Renal cortical epithelial cell (primary cell): ENCODE measurements at regions not wholly inside any gene's neighbourhood (a gene's known extent, or its start where the extent isn't known, plus 50 kb on each side); places are given as distances from the start of the nearest gene placed in this dataset.
A peak's percentile ranks its signal among the peaks of the same experiment; 100 is the strongest.

Experiments used
- DNase-seq: peaks from one replicate; pipeline ENCODE4 v3.0.0-alpha.2; 2011; ENCODE audit warnings: low read depth

DNA sequence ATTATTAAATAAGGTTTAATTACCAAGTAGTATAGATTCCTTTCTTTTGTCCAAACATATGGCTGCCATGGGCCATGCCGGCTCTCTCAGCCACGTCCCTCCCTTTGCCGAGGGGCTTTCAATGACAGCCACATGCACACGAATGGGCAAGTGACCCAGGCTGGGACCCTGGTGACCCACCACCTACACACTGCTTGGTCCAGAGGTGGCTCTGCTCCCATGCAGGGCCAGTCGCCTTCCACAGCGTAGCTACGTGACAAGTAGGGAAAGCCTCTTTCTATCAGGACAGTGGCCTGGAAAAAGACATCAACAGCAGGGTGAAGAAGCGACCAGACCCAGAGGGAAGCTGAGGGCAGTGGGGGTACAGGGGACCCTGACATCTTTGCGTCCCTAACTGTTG is 152.8 kb upstream of the CST7 start:
- no peak for DNase-seq

DNA sequence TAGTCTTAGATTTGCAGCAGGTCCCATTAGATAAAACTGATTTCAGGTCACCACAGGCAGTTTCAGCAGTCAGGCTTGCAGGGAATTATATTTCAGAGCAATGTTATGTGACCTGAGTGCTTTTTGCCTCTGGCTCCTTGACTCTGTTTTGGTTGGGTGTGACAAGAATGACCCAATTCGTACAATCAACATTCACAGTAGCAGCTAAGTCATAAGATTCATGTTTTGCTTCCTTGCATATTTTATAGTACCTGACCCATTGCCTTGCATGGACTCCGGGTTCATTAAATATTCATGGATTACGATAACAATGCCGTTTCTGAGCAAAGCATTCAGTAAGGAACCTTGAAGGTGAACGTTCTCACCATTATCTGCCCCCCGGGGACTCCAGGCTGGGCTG is 152.0 kb upstream of the CST7 start:
- DNase-seq = peak; percentile 79

DNA sequence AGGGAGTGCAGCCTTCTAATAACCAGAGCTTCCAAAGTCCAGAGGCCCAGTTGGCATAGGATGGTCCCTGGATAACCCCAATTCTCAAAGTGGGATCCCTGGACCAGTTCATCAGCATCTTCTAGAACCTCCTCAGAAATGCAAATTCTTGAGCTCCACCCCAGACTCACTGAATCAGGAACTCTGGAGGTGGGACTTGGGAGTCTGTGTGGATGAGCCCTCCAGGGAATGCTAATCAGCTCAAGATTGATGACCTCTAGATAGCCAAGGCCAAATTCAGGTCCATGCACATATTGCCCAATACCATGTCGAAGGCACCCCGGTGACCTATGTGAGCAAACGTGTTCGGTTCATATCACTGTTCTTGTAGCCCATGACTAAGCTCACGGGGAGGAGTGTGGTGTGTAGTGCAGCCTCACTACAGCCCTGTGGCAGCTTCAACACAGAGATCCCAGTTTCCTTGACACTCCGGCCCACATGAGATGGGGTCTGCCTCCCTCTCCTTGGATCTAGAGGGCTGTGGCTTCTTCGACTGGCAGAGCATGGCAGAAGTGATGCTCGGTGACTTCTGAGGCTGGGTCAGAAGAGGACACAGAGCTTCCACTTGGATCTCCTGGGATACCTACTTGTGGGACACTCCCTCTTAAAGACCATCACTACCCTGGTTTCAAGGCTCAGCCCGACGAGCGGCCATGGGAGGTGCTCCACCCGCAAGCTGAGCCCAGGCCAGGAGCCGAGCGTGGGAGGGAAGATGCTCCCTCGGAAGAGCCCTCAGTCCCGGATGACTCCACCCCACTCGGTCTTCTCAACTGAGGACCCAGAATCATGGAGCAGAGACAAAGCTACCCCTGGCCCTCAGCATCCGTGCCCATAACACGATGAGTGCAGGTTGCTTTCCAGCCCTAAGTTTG is 151.1 kb upstream of the CST7 start:
- DNase-seq = no peak

DNA sequence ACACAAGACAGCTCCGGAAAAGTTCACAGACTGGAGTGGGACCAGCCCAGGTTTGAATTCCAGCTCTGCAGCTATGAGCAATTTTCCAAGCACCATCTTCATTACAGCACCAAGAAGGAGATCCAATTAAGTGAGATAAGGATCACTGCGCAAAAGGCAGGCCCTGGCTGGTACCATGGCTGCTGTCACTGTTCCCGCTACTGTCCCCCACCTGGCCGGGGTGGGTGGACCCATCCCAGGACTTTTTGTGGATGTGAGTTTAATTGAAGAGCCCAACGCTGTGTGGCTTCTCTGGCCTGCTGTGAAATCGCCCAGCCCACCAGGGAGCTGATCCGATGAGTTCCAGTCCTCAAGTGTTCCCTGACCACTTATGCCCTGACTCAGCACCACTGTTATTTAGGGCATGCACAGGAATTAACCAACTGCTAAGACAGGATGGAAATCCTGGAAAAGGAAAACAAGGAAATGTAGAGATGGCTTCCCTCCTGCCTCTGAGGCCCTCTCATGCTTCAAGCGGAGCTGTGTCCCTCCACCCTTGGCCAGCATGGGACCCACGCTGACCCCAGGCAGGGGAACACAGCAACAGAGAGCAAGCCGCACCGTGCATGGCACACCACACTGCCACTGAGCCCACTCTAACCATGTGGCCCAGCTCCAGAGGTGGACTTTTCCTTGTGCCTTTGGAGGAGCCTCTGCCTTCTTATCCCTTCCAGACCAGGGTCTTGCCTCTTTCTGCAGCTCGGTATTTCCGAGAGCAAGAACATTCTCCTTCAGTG is 150.0 kb upstream of the CST7 start:
- DNase-seq = peak; percentile 60

DNA sequence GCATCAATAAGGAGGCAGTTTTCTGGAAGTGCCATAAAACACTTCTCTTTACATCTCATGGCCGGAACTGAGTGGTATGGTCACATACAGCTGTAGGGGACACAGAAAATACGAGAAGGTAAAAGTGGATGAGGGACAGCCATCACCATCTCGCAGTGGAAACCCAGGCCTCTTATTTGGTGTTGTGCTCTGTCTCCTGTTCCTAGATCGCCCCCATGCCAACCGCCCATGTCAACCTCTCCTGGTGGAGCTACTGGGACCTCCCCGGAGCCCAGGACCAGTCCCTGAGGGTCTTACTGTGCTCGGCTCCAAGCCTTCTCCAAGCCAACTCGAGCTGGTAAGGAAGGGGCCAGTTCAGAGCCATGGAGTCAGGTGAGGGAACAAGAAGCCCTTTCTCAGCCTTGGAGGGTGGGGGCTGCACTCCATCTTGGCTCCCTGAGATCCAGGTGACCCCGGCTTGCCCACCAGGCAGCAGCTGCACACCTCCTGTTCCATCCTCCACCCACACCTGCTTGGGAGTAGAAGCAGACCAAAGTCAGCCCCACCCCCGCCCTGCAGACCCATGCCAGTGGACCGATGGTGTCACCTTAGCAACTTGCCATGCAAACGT is 149.0 kb upstream of the CST7 start:
- no peak for DNase-seq

DNA sequence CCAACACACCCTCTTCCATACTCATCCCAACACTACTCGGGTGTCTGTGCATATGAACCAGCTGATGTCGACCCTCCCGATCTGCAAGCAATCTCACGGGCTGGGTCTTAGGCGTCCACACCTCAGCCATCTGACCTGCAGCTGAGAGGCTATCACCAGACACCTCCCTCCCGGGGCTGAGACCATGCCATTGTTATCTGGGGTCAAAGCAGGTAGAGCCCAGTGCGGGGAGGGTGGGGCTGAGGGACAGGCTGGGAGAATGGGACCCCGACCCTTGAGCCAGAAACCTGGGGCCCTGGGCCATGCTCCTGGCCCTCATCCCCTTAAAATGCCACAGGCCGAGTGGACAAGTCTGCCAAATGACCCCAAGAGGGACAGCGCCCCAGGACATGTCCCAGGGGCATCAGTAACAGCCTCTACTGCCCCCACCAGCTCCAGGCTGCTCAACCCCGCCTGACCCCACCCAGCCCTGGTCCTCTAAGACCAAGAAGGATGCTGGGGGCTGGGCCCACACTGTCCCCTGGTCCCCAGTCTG is 146.7 kb upstream of the CST7 start:
- no peak for DNase-seq

DNA sequence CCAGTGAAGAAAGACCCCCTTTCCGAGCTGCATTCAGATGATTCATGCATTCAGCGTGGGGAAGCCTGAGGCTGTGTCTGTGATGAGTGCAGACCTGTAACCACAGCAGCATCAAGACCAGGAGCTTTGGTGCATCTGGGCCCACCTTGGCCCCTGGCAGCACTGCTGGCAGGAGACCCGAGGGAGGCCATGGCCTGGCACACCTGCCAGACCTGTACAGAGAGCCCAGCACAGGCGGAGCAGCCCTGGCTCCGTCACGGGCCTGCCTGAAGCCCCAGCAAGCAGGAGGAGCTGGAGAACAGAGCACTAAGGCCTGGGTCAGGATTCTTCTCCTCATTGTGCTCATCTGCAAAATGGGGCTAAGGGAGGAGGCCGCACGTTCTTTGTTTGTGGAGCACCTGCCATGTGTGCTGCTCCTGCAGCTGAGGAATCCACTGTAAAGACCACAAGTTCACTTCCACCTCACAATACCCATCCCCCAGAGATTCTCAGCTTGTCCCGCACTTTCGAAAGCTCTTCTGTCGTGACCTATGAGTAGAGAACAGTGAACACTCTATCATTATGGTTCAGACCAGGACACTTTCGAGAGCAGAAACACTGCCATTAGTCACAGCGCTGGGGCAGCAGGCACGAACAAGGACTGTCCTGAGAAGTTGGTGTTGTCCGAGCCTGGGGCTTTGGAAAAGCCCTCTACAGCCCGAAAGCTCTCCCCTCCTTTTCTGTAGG is 144.4 kb upstream of the CST7 start:
- no peak for DNase-seq

DNA sequence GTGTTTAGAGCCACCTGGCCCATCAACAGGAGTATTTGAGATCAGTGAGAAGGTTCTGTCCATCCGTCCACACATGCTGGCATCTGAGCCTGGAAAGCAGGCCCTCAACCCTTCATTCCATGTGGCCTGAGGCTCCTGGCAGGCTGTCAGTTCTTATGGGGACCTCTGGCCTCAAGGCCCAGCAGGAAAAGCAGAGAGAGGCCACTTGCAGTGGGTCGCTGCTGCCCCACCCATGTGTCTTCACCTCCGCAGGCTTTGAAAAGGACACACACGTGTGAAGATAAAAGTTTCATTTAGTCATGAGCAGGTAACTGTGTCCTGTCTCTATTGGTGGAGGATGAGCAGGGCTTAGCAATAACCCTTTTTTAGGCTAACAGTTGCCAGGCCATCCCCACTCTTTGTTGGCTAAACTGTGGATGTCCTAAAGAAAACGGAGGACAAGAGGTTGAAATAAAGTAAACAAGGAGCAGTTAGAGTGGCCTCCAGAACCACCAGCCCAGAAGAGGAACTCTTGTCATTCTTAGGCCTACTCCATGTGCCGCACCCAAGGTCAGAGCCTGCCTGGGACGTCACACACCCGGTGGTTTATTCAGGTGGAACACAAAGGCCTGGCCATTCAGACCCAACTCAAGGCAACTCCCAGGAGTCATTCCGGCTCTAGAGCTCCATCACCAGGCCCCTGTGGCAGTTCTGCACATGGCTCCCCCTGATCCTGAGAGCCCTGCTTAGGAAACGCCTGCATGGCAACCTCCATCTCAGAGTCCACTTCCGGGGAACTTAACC is 143.4 kb upstream of the CST7 start:
- no peak for DNase-seq

DNA sequence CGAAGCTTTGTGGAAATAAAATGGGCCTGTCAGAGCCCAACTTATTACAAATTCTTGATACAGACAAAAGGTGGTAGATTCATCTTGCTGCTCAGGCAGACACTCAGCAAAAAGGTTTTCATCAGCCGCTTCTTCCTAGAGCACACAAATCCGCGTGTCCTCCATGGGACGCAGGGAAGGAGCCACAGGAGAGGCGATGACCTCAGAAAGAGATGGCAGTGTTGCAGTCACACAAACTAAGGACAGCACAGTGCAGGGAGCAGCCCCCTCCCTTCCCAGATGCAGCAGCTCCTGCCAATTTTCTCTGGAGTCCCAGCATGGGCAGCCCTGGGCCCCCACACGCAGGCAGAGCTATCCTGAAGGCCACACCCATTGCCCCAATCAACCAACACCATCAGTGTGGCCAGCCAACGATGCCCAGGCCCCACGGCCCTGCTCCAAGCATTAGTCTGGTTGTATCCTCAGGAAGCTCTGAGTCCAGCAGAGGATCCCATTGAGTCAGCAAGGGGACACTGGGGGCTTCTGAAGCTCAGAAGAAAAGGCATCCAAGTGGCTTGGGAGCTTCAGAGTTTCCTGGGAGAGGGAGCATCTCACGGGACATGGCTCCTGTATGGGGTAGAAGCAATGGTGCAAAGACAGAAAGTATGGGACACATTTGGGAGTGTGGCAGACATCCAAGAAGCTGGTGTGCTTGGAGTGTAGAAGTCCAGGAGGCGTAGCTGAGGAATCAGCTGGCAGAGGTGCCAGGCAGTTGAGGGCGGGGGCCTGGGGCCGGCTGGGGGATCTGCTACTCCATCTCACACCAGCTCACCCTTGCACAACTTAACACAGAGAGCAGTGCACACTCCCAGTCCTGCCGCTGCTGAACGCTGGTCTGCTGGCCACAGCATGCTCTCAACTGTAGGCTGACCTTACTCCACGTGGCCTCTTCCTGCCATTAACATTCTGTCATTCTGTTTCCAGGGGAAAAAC is 142.1 kb upstream of the CST7 start:
- no peak for DNase-seq

DNA sequence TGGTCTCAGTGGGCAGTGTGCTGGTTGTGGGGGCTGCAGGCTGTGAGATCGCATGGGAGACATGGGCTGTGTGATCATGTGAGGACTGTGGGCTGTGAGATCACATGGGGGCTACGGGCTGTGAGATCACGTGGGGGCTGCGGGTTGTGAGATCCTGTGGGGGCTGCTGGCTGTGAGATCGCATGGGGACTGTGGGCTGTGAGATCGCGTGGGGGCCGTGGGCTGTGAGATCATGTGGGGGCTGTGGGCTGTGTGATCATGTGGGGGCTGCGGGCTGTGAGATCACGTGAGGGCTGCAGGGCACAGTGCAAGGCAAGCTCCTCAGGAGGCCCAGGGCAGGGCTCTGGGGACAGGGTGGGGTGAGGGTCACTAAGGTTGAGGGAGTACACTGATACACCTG is 140.5 kb upstream of the CST7 start:
- DNase-seq = no peak

DNA sequence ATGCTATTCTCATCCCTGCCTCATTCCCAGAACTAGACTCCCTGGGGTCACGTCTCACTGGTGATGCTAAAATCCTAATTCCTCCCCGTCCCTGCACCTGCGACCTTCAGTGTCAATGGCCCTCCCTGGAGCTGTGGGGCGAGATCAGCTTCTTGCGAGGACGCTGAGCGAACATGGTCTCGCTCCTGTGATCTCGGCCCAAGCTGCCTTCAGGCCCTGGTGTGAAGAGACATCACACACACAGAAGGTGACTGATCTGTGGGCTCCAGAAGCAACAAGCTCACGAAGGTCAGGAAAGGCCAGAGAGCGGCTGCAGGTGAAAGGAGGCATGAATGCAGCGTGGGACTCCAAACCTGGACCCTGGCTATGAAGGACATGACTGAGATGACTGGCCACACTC is 139.5 kb upstream of the CST7 start:
- DNase-seq = no peak

DNA sequence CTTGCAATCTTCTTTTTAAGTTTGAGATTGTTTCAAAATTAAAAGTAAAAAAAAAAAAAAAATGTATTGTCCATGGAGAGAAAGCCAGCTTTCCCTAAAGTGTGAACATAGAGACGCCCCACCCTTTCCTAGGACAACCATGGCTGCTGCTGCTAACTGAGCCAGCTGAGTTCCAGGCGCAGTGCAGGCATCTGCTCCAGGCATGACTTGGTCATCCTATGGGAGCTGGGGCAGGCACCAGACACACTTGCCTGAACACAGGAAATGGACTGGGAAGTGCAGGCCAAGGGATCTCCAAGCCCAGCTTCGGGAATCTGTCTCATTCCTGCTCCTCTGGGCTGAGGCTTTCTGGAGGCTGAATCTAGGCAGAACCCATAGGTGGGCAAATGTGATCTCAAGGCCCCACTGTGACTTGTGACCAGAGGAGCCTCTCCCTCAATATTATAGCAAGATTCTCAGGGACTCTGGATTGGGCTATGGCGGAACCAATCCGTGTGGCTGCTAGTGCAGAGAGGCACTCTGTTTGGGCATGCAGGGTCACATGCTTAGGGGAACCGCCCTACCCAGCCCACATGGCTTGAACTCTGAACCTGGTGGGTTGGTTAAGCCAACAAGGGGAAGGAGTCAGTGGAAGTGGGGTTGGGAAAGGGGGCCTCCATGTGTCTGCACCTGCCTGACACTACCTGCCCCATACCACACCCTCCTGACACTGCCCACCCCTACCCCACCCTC is 138.2 kb upstream of the CST7 start:
- no peak for DNase-seq

DNA sequence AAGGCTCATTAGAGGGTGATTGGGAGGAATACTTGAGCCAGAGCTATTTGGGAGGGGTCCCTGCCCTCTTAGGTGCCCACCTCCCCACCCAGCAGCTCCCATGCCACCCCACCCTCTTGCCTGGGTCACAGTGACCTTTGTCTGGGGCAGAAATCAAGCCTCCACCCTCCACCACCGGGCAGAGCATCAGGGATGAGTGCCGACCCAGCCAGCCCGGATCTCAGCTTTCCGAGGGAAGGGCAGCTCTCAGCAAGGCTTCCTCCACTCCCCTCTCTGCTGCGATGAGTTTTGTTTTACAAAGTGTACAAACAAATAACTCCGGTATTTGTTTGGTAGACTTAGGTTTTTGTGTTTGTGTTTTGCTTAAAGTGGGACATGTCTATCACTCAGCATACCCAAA is 136.7 kb upstream of the CST7 start:
- no peak for DNase-seq

DNA sequence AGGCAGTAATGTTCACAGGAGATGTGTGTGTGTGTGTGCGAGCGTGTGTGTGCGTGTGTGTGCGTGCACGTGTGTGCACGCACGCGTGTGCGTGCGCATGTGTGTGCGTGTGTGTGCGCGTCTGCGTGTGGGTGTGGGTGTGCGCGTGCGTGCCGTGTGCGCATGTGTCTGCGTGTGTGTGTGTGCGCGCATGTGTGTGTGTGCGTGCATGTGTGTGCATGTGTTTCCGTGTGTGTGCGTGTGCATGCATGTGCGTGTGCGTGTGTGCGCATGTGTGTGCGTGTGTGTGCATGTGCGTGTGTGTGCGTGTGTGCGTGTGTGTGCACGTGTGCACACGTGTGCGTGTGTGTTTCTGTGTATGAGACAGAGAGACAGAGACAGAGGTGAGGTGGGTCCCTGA is 136.0 kb upstream of the CST7 start:
- no peak for DNase-seq

DNA sequence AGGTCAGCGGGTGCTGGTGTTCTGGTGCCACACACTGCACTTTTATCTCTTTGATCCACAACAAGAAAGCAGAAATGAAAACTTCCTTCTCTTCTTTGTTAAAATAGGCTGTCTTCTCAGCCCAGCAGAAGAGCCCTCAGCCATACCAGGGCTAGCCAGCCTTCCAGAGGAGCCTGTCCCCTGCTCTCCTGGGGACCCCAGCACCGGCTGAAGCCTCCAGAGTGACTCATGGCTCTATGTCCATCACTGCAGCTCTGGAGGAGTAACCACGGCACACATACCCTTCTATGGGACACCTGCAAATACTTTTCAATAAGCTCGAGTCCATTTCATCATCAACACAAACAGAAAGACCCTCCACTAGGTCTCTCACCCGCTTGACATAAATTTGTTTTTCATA is 135.6 kb upstream of the CST7 start:
- no peak for DNase-seq

DNA sequence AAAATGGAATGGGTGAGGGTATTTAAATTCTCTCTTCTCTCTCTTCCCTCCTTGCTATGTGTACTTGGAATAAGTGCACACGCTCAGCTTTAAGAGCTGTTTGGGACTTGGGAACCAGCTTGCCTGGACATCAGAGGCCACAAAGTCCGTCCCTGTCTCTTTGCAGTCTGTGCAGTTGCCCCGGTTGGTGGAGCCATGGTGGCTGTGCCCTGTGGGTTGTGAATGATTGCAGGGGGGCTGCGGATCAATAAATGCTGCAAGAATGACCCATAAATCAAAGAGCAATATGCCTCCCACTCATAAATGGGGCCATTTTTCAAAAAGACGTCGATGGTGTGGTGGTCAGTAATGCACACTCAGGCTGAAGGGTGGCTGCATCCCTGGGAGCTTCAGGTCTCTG is 135.1 kb upstream of the CST7 start:
- no peak for DNase-seq

DNA sequence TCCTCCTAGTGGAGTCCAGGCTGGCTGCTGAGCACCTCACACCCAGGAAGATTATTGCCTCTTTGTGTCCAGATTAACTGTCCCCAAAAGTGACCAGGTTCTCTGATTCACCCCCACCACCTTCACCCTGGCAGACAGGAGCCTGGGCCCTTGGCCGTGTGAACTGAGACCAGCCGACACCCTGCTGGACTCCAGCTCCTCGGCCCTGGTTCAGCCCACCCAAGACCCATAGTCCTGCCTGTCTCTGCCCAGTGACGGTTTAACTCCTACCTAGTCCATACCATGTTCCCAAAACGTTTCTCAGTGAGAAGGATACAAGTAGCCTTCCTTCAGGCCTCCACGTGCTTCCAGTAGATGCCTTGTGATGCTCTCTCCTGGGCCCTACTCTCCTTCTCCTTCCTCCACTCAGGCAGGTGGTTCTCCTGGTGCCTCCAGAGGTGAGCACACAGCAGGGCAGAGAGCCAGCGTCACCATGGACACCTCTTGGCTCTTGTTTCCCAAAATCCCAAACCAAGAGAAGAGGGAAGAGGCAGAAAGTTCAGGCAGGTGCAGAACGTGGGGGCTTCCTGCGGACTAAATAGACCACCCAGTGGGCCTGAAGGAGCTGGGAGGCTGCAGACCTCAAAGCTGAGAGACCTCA is 134.4 kb upstream of the CST7 start:
- DNase-seq = no peak

DNA sequence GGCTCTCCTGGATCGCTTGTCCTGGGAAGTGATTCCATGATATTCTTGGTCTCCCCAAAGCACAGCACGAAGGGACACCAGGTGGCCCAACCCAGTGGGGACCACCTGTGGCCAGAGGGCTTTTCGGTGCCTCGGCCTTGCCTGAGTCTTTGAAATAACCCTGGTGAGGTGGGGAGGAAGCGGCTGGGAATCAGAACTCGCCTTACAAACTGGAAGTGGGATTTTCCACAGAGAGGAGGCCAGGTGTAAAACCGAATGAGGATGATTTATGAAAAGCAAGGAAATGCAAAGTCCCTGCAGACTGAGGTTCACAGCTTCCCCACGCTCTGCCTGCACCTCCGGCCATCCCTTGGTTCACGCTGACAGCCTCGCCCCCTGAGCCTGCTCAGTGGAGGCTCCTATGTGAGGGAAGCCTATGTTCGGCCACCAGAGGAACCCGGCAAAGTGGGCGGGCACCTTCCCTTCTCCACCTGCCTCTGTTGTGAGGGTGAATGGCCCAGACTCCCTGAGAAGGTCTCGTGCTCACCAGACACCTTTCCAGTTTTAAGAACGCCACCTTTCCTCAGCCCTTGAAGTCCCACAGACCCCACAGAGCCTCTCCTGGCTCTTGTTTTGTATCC is 133.8 kb upstream of the CST7 start:
- DNase-seq = no peak
